Activated CD8-positive, alpha-beta memory T cell treated with anti-CD3 and anti-CD28 coated beads, Interleukin-2, amount 10 ng/mL, durations not matched to agents 7 days and 5 days (primary cell): ENCODE measurements at regions not wholly inside any gene's neighbourhood (a gene's known extent, or its start where the extent isn't known, plus 50 kb on each side); places are given as distances from the start of the nearest gene placed in this dataset.
"Not testable (repeated sequence)": the region's sequence is repeated elsewhere in the genome, so short reads cannot be mapped to it uniquely, and the experiment has no call there.

Experiments
- ATAC-seq: fragments of 150-1000 bp; cut with Tn5 transposase; one replicate; pipeline ENCODE4 v1.10.0; 2021; ENCODE audit warnings: moderate library complexity
- CTCF ChIA-PET: fragments of 350-600 bp; sonication (Branson Sonifier 250); formaldehyde crosslinking; loops from one replicate; lab custom pipeline; 2021; ENCODE audit warnings: antibody characterized with exemption; lab: Charles Lee
- DNase-seq: peaks from one replicate; pipeline ENCODE4 v3.0.0-alpha.2; 2020
- H3K27ac Mint-ChIP-seq: one replicate; pipeline ENCODE4 v1.8.0; 2021; ENCODE audit warnings: mild to moderate bottlenecking, mixed read lengths
- H3K27me3 Mint-ChIP-seq: one replicate; pipeline ENCODE4 v1.8.0; 2021; ENCODE audit warnings: mixed read lengths
- H3K36me3 Mint-ChIP-seq: one replicate; pipeline ENCODE4 v1.8.0; 2021; ENCODE audit warnings: mild to moderate bottlenecking, mixed read lengths
- H3K4me1 Mint-ChIP-seq: one replicate; pipeline ENCODE4 v1.8.0; 2021; ENCODE audit warnings: mixed read lengths
- H3K4me3 Mint-ChIP-seq: one replicate; pipeline ENCODE4 v1.8.0; 2021; ENCODE audit warnings: mild to moderate bottlenecking, moderate library complexity, mixed read lengths
- H3K9me3 Mint-ChIP-seq: one replicate; pipeline ENCODE4 v1.8.0; 2022; ENCODE audit warnings: low read depth, mixed read lengths

DNA sequence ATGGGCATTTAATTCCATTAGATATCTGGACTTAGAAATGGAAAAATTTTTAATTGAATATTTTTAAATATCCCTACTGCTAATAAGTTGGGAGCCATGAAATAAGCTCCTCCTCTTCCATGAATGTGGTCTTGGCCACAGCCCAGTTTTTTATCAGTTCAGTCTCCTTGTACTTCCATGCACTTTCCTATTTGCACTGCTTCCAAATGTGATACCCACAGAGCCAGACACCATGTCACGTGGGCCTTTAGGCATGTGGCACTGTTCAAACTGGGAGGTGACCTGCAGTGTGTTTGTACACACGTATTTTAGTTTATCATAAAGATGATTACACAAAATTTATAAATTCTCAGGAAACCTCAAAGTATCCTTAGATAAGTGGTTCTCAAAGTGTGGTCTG is 80.1 kb upstream of the DGKG start:
- H3K27ac Mint-ChIP-seq = no peak overlapping the region
- no peak for ATAC-seq

DNA sequence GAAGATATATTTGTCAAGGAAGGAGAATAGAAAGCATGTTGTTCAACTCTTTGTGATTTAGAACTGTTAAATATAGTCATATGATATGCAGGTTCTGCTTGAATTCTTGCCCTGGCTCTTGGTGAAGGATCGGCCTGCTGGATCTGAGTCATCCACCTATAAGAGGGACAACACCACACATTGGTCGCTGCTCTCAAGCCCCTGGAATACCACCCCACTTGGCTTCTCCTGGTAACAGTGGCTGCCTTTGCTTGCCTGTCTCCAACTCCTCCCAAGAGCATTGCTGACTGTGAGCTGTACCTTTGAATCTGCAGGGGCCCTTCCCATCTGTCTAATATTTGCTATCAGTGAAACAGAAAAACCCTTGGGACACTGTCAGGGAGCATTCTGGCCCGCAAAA is 78.9 kb upstream of the DGKG start:
- Mint-ChIP-seq H3K4me1 (no peaks in the 10 kb centered on the region), H3K9me3 (no peaks in the 10 kb centered on the region), H3K27me3 (peaks cover 13% of the 10 kb centered on the region), H3K27ac (no peak overlapping the region), H3K36me3 (no peaks in the 10 kb centered on the region), H3K4me3 (no peak overlapping the region)
- ATAC-seq (no peak), DNase-seq (no peak)
- CTCF ChIA-PET = no interaction called here

More for the DNA sequence above, 80.1 kb upstream of the DGKG start:
- Mint-ChIP-seq H3K9me3 (no peaks in the 10 kb centered on the region), H3K27me3 (peaks cover 21% of the 10 kb centered on the region), H3K4me3 (no peak overlapping the region), H3K4me1 (no peaks in the 10 kb centered on the region), H3K36me3 (no peaks in the 10 kb centered on the region)
- CTCF ChIA-PET = no interaction called here
- no peak for DNase-seq

DNA sequence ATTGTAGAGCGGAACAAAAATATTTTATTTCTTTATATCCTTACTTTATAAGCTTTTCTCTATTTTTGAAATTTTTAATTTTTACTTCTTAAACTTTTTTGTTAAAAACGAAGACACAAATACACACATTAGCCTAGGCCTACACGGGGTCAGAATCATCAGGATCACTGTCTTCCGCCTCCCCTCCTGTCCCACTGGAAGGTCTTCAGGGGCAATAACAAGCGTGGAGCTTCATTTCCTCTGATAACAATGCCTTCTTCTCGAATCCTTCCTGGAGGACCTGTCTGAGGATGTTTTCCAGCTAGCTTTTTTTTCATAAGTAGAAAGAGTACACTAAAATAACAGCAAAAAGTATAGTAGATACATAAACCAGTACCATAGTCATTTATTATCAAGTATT is 77.7 kb upstream of the DGKG start:
- no peak for DNase-seq
- H3K4me1 Mint-ChIP-seq = no peaks in the 10 kb centered on the region
- CTCF ChIA-PET = no interaction called here
- ATAC-seq = no peak
- H3K36me3 Mint-ChIP-seq = no peaks in the 10 kb centered on the region
- H3K9me3 Mint-ChIP-seq = no peaks in the 10 kb centered on the region
- peaks cover 4% of the 10 kb centered on the region for H3K27me3 Mint-ChIP-seq
- no peak overlapping the region for H3K27ac Mint-ChIP-seq
- H3K4me3 Mint-ChIP-seq = no peak overlapping the region

DNA sequence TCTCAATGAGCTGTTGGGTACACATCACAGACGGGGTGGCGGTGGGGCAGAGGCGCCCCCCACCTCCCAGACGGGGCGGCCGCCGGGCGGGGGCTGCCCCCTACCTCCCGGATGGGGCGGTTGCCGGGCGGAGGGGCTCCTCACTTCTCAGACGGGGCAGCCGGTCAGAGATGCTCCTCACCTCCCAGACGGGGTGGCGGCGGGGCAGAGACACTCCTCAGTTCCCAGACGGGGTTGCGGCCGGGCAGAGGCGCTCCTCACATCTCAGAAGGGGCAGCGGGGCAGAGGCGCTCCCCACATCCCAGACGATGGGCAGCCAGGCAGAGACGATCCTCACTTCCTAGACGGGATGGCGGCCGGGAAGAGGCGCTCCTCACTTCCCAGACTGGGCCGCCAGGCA is 73.3 kb upstream of the DGKG start:
- DNase-seq = not testable (repeated sequence)
- H3K27me3 Mint-ChIP-seq = peaks cover 19% of the 10 kb centered on the region

DNA sequence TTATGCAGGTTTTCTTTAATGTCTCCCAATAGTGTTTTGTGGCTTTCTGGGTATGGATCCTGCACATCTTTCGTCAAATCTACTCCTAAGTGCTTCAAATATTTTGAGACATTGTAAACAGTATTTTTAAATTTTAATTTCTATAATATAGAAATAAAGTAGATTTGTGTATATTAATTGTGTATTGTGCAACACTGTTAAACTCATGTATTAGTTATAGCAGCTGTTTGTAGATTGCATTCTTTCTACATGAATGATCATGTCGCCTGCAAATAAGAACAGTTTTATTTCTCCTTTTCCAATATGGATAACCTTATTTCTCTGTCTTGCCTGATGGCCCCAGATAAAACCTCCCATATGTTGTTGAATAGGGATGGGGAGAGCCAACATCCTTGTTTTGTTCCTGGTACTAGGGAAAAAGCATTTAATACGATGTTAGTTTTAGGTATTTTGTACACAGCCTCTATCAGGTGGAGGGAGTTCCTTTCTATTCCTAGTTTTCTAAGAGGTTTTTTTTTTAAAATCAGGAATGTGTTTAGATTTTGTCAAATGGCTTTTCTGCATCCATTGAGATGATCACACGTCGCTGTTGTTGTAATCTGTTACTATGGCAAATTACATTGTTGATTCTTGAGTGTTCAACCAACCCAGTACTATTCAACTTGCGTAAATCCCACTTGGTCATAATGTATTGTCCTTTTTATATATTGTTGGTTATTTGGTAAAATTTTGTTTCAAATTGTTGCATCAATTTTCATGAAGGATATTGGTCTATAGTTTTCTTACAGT is 71.1 kb upstream of the DGKG start:
- ATAC-seq = no peak
- H3K4me3 Mint-ChIP-seq = no peak overlapping the region
- H3K27ac Mint-ChIP-seq = no peak overlapping the region
- no peaks in the 10 kb centered on the region for H3K9me3 Mint-ChIP-seq
- H3K4me1 Mint-ChIP-seq = no peaks in the 10 kb centered on the region
- no peak for DNase-seq
- CTCF ChIA-PET = interaction anchor here (1.1 kb wide), 1 partner anchor 450 kb away, joined by 3 read pairs; no protein-coding TSS in a partner anchor
- H3K27me3 Mint-ChIP-seq = peaks cover 17% of the 10 kb centered on the region
- H3K36me3 Mint-ChIP-seq = no peaks in the 10 kb centered on the region

More for the DNA sequence above, 73.3 kb upstream of the DGKG start:
- H3K36me3 Mint-ChIP-seq, H3K4me1 Mint-ChIP-seq, ATAC-seq, H3K27ac Mint-ChIP-seq, CTCF ChIA-PET, H3K4me3 Mint-ChIP-seq, H3K9me3 Mint-ChIP-seq: not testable (repeated sequence)

DNA sequence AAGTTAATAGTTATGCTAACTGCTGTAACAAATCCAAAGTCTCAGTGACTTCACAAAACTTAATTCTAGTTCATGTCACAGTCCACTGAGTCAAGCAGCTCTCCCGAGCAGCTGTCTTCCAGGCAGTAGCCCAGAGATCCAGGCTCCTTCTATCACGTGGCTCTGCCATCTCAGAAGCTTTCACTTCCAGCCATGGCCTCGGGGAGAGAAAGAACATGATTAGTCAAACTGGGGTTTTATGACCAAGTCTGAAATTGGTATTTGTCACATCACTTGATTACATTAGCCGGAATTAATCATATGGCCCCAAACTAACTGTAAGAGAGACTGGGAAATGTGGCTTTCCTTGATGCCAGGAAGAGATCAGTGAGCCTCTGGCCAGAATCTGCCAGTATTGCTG is 70.2 kb upstream of the DGKG start:
- CTCF ChIA-PET = interaction anchor here (1.1 kb wide), 1 partner anchor 449 kb away, joined by 3 read pairs; no protein-coding TSS in a partner anchor
- Mint-ChIP-seq H3K9me3 (no peaks in the 10 kb centered on the region), H3K36me3 (no peaks in the 10 kb centered on the region), H3K27ac (no peak overlapping the region), H3K4me3 (no peak overlapping the region), H3K4me1 (no peaks in the 10 kb centered on the region), H3K27me3 (peaks cover 17% of the 10 kb centered on the region)
- no peak for DNase-seq
- no peak for ATAC-seq

DNA sequence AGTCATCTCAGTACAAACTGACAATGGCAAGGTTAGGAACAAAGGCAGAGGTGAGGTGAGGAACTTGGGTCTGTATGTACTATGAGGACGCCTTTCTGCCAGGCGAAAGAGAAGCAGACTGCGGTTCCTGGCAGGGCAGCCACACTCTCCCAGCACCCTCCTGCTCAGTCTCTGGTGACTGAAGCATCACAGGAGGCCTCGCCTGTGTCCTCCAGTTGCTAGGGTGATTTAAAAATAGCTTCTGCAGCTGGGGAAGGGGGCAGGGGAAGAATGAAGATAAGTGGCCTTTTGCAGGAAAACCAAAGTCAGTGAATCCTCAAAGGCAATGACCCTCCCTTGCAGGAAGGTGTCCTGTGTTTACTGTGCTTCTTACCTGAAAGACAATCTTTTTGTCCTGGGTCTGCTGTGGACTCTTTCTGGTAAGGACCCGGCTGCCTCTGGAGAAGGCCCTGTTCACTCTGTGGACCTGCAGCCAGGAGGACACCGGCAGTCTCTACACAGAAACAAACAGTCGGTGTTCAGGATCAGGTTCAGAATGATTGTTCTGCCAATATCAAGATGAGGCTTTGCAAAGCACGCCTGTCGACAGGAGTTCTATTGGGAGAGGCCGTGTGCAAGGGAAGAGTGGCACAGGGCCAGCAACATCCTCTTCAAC is 65.7 kb upstream of the DGKG start:
- Mint-ChIP-seq H3K36me3 (no peaks in the 10 kb centered on the region), H3K4me1 (no peaks in the 10 kb centered on the region), H3K4me3 (no peak overlapping the region), H3K9me3 (no peaks in the 10 kb centered on the region), H3K27ac (no peak overlapping the region), H3K27me3 (peaks cover 20% of the 10 kb centered on the region)
- DNase-seq = no peak
- CTCF ChIA-PET = no interaction called here
- no peak for ATAC-seq

DNA sequence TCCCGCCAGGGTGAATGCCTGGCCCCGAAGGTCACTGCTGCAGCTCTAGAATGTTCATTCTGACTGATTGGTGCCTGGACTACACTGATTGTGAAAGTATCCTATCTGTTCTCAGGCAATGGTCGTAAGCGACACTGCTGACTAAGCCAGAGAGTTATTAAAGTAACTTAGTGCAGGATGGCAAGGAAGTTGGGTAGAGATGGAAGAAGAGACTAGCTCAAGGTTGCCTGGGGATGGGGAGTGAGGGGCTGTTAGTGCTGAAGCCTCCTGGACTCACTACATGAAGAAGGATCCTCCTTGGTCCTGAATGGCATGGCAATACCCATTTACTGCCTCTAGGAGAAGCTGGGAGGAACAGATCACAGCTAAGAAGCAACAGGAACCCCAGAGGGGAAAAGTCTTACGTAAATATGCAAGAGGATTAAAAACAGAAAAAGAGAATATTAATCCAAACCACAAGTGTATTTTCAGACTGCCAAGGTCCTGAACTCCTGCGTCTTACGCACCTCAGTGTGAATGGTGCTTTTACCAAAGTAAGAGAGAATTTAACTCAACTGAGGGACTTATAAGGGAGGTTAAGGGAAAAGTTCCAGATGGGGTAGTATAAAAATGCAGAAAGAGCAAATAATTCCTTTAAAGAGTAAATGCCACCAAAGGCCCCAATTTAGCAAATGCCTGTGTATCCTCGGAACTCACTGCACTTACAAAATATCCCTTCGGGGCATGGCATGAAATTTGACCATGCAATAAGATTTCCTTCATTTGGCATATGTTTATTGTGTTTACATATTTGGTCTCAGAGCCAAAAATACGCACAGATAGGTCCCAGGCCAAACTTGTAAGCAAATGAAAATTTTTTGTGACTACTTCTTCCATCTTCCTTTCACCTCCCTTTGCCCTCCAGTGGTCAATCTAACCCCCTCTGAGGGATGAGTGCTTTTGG is 64.0 kb upstream of the DGKG start:
- CTCF ChIA-PET = no interaction called here
- no peak overlapping the region for H3K27ac Mint-ChIP-seq
- no peak for DNase-seq
- no peaks in the 10 kb centered on the region for H3K36me3 Mint-ChIP-seq
- H3K4me3 Mint-ChIP-seq = no peak overlapping the region
- no peak for ATAC-seq
- no peaks in the 10 kb centered on the region for H3K9me3 Mint-ChIP-seq
- peaks cover 26% of the 10 kb centered on the region for H3K27me3 Mint-ChIP-seq
- no peaks in the 10 kb centered on the region for H3K4me1 Mint-ChIP-seq

DNA sequence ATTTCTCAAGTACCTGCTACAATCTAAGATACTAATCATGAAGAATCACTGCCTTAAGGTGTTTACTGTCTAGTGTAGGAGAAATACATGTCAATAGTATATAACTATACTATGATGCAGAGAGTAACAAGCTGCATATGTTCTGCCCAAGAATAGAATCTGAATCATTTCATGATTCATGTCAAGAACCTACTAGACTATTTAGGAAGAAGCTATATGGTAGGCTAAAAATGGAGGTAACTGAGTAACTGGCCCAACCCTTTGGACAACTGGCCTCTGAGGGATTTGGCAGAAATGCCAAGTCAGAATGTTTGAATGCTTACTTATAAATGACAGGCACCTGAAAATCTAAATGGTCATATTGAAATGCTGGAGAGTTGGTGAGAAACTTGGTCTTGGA is 59.9 kb upstream of the DGKG start:
- H3K4me3 Mint-ChIP-seq = no peak overlapping the region
- H3K27ac Mint-ChIP-seq = no peak overlapping the region
- H3K9me3 Mint-ChIP-seq = no peaks in the 10 kb centered on the region
- no peaks in the 10 kb centered on the region for H3K36me3 Mint-ChIP-seq
- CTCF ChIA-PET = no interaction called here
- peaks cover 38% of the 10 kb centered on the region for H3K27me3 Mint-ChIP-seq
- ATAC-seq (no peak), DNase-seq (no peak)
- no peaks in the 10 kb centered on the region for H3K4me1 Mint-ChIP-seq

DNA sequence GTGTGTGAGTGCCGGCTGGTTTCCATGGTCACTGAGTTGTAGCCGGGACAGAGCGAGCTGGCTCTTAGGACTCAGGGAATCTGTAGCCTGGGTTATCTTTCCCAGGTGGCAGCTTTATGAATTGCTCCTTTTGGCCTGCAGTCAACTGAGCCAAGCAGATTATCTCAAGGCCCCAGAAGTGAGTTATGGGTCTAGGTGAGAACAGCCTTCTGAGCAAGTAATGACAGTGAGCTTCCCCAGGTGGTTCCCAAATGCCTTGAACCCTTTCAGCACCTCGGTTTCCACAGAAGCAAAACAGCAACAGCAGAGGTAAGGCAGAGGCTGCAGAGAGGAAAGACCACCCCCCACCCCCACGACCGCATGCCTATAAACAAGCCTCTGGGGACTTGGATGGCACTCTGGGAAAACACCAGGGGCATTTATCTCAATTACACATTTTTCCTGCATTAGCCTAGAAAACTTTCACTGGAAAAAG is 56.7 kb upstream of the DGKG start:
- peaks cover 8% of the 10 kb centered on the region for H3K4me1 Mint-ChIP-seq
- no peak overlapping the region for H3K4me3 Mint-ChIP-seq

DNA sequence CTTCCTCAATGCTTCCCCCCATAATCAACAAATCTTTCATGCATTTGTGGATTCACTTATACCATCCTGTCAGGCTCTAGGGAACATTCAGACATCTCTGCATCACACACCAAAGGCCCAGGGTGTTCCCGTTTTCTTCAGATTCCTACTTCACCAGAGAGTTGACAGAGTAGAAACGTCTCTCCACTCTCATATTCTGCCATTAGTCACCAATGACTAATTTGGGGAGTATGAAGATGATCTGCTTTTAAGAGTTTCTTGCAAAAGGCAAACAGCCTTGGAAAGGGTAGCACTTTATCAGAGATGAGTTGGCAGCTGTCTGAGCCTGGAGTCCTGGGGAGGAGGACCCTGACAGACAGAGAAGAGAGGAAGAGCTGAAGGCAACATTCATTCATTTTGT is 55.8 kb upstream of the DGKG start:
- no peaks in the 10 kb centered on the region for H3K36me3 Mint-ChIP-seq
- DNase-seq (no peak), ATAC-seq (no peak)
- peaks cover 11% of the 10 kb centered on the region for H3K4me1 Mint-ChIP-seq
- no peak overlapping the region for H3K27ac Mint-ChIP-seq
- CTCF ChIA-PET = no interaction called here
- peaks cover 54% of the 10 kb centered on the region for H3K27me3 Mint-ChIP-seq
- H3K4me3 Mint-ChIP-seq = no peak overlapping the region
- H3K9me3 Mint-ChIP-seq = no peaks in the 10 kb centered on the region

More for the DNA sequence above, 56.7 kb upstream of the DGKG start:
- ATAC-seq (no peak), DNase-seq (no peak)
- Mint-ChIP-seq H3K9me3 (no peaks in the 10 kb centered on the region), H3K27me3 (peaks cover 57% of the 10 kb centered on the region), H3K36me3 (no peaks in the 10 kb centered on the region), H3K27ac (no peak overlapping the region)
- CTCF ChIA-PET = no interaction called here

DNA sequence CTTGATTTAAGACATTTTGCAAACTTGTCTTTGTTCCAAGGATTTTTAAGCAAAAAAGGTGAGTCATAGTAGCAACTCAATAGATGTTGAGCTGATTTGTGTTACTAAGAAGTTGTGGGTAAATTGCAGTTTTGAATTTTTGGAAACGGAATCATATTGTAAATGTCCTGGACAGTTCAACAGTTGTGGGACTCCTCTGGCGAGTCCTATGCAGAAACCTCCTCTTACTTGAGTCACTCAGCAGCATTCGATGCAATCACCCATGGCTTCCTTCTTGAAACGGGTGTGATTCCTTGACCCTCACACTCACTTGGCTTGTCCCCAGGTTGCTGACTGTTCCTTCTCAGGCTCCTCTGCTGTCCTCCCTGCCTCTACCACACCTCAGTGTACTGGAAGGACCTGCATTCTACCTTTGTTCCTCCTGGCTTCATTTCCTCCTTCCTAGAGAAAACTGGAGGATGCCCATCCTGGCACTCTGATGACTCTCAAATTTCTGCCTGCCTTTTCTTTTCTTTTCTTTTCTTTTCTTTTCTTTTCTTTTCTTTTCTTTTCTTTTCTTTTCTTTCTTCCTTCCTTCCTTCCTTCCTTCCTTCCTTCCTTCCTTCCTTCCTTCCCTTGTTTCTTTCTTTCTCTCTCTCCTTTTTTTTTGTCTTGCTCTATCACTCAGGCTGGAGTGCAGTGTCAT is 52.8 kb upstream of the DGKG start:
- peaks cover 11% of the 10 kb centered on the region for H3K4me1 Mint-ChIP-seq

More for the DNA sequence above, 52.8 kb upstream of the DGKG start:
- Mint-ChIP-seq H3K27me3 (peaks cover 41% of the 10 kb centered on the region), H3K4me3 (no peak overlapping the region), H3K9me3 (no peaks in the 10 kb centered on the region), H3K36me3 (no peaks in the 10 kb centered on the region), H3K27ac (no peak overlapping the region)
- DNase-seq (no peak), ATAC-seq (no peak)
- CTCF ChIA-PET = interaction anchor here (1.7 kb wide), 1 partner anchor 202 kb away, joined by 5 read pairs; no protein-coding TSS in a partner anchor
